Activated T-cell treated with anti-CD3 and anti-CD28 coated beads, Interleukin-2, amount 50 U/mL, for 72 hours (primary cell): ENCODE measurements at regions not wholly inside any gene's neighbourhood (a gene's known extent, or its start where the extent isn't known, plus 50 kb on each side); places are given as distances from the start of the nearest gene placed in this dataset.
"Not testable (repeated sequence)": the region's sequence is repeated elsewhere in the genome, so short reads cannot be mapped to it uniquely, and the experiment has no call there.

Experiments used
- ATAC-seq, 2 donors: fragments of 150-1000 bp; cut with Tn5 transposase; replicated peaks in 1 of 2; 2 replicates each; pipeline ENCODE4 v1.10.0; 2021; ENCODE audit warnings: moderate library complexity in 2 of 2, mild to moderate bottlenecking in 1 of 2
- DNase-seq, 2 donors: peaks; one replicate each; pipeline ENCODE4 v3.0.0; 2021 to 2022; ENCODE audit warnings: mixed read lengths in 1 of 2
- H3K27ac Mint-ChIP-seq: one replicate; pipeline ENCODE4 v1.8.0; 2022; ENCODE audit warnings: mild to moderate bottlenecking, moderate library complexity, mixed read lengths
- H3K27me3 Mint-ChIP-seq: one replicate; pipeline ENCODE4 v1.8.0; 2022; ENCODE audit warnings: low read depth, mixed read lengths
- H3K36me3 Mint-ChIP-seq, 2 donors: one replicate each; pipeline ENCODE4 v1.8.0; 2022; ENCODE audit warnings: mixed read lengths in 2 of 2, mild to moderate bottlenecking in 1 of 2; ENCODE audit not compliant: insufficient read depth in 2 of 2
- H3K4me1 Mint-ChIP-seq: one replicate; pipeline ENCODE4 v1.8.0; 2022; ENCODE audit warnings: low read depth, mixed read lengths
- H3K4me3 Mint-ChIP-seq, 2 donors: one replicate each; pipeline ENCODE4 v1.8.0; 2022; ENCODE audit warnings: mild to moderate bottlenecking in 2 of 2, mixed read lengths in 2 of 2, moderate library complexity in 2 of 2
- H3K9me3 Mint-ChIP-seq, 2 donors: one replicate each; pipeline ENCODE4 v1.8.0; 2022; ENCODE audit warnings: mixed read lengths in 2 of 2

- no peak for ATAC-seq
- H3K4me3 Mint-ChIP-seq, result no peak overlapping the region
These were observed 54.7 kb downstream of the ASCL1 start for GRCh38 chr12:103011974-103012763.

GRCh38 chr12:103012884-103013283 lies 55.4 kb downstream of the ASCL1 start:
- ATAC-seq, result no peak
- DNase-seq, result no peak
- H3K4me3 Mint-ChIP-seq, result no peak overlapping the region
- H3K27ac Mint-ChIP-seq, result no peak overlapping the region
- H3K4me1 Mint-ChIP-seq, result no peaks in the 10 kb centered on the region
- H3K27me3 Mint-ChIP-seq, result peaks cover 20% of the 10 kb centered on the region
- H3K9me3 Mint-ChIP-seq, result no peaks in the 10 kb centered on the region
- H3K36me3 Mint-ChIP-seq, result no peaks in the 10 kb centered on the region

More at GRCh38 chr12:103011974-103012763, 54.7 kb downstream of the ASCL1 start:
- Mint-ChIP-seq H3K4me1 (no peaks in the 10 kb centered on the region), H3K27ac (no peak overlapping the region), H3K27me3 (peaks cover 20% of the 10 kb centered on the region), H3K36me3 (no peaks in the 10 kb centered on the region), H3K9me3 (no peaks in the 10 kb centered on the region)
- DNase-seq, result no peak

- Mint-ChIP-seq H3K27me3 (peaks cover 20% of the 10 kb centered on the region), H3K4me3 (no peak overlapping the region), H3K36me3 (no peaks in the 10 kb centered on the region), H3K27ac (no peak overlapping the region), H3K4me1 (no peaks in the 10 kb centered on the region), H3K9me3 (no peaks in the 10 kb centered on the region)
- no peak for DNase-seq
- no peak for ATAC-seq
These were observed 56.3 kb downstream of the ASCL1 start for GRCh38 chr12:103013741-103014300.

- Mint-ChIP-seq H3K27ac (no peak overlapping the region), H3K4me1 (no peaks in the 10 kb centered on the region), H3K4me3 (no peak overlapping the region), H3K36me3 (no peaks in the 10 kb centered on the region), H3K9me3 (no peaks in the 10 kb centered on the region), H3K27me3 (peaks cover 19% of the 10 kb centered on the region)
- no peak for DNase-seq
- no peak for ATAC-seq
These were observed 58.9 kb downstream of the ASCL1 start for GRCh38 chr12:103016381-103016780.

GRCh38 chr12:103020839-103021238 lies 63.4 kb downstream of the ASCL1 start:
- no peak overlapping the region for H3K4me3 Mint-ChIP-seq
- ATAC-seq, result no peak

GRCh38 chr12:103021538-103022218 lies 64.2 kb downstream of the ASCL1 start:
- Mint-ChIP-seq H3K27me3 (peaks cover 6% of the 10 kb centered on the region), H3K36me3 (no peaks in the 10 kb centered on the region), H3K4me1 (no peaks in the 10 kb centered on the region), H3K9me3 (no peaks in the 10 kb centered on the region), H3K27ac (no peak overlapping the region), H3K4me3 (no peak overlapping the region)
- no peak for DNase-seq
- ATAC-seq, result no peak

More at GRCh38 chr12:103020839-103021238, 63.4 kb downstream of the ASCL1 start:
- Mint-ChIP-seq H3K27ac (no peak overlapping the region), H3K36me3 (no peaks in the 10 kb centered on the region), H3K27me3 (peaks cover 6% of the 10 kb centered on the region), H3K4me1 (no peaks in the 10 kb centered on the region), H3K9me3 (no peaks in the 10 kb centered on the region)
- DNase-seq, result no peak

GRCh38 chr12:103024650-103025049 lies 67.2 kb downstream of the ASCL1 start:
- no peaks in the 10 kb centered on the region for H3K4me1 Mint-ChIP-seq
- no peak for ATAC-seq

GRCh38 chr12:103026643-103027042 lies 69.2 kb downstream of the ASCL1 start:
- not testable (repeated sequence) for H3K4me3 Mint-ChIP-seq, H3K36me3 Mint-ChIP-seq, H3K9me3 Mint-ChIP-seq, DNase-seq, ATAC-seq, H3K27ac Mint-ChIP-seq, H3K4me1 Mint-ChIP-seq
- H3K27me3 Mint-ChIP-seq, result peaks cover 13% of the 10 kb centered on the region

More at GRCh38 chr12:103024650-103025049, 67.2 kb downstream of the ASCL1 start:
- Mint-ChIP-seq H3K27me3 (peaks cover 13% of the 10 kb centered on the region), H3K36me3 (no peaks in the 10 kb centered on the region), H3K9me3 (no peaks in the 10 kb centered on the region), H3K4me3 (no peak overlapping the region), H3K27ac (no peak overlapping the region)
- DNase-seq, result no peak

- no peak overlapping the region for H3K4me3 Mint-ChIP-seq
- H3K27me3 Mint-ChIP-seq, result peaks cover 7% of the 10 kb centered on the region
- H3K4me1 Mint-ChIP-seq, result no peaks in the 10 kb centered on the region
These were observed 71.6 kb downstream of the ASCL1 start for GRCh38 chr12:103028881-103029639.

GRCh38 chr12:103036581-103037214 lies 79.2 kb downstream of the ASCL1 start:
- peaks cover 0 to 1% of the 10 kb centered on the region in 2 donors for H3K36me3 Mint-ChIP-seq
- peaks cover 19% of the 10 kb centered on the region for H3K27me3 Mint-ChIP-seq
- H3K4me1 Mint-ChIP-seq, result no peaks in the 10 kb centered on the region
- no peak overlapping the region for H3K4me3 Mint-ChIP-seq
- no peak for ATAC-seq
- H3K9me3 Mint-ChIP-seq, result peaks cover 0 to 2% of the 10 kb centered on the region in 2 donors
- no peak overlapping the region for H3K27ac Mint-ChIP-seq
- no peak for DNase-seq

More at GRCh38 chr12:103028881-103029639, 71.6 kb downstream of the ASCL1 start:
- DNase-seq (no peak), ATAC-seq (no peak)
- H3K36me3 Mint-ChIP-seq, result no peaks in the 10 kb centered on the region
- H3K9me3 Mint-ChIP-seq, result peaks cover 0 to 2% of the 10 kb centered on the region in 2 donors
- H3K27ac Mint-ChIP-seq, result no peak overlapping the region

- ATAC-seq, result no peak
- peaks cover 3 to 4% of the 10 kb centered on the region in 2 donors for H3K9me3 Mint-ChIP-seq
These were observed 86.3 kb downstream of the ASCL1 start for GRCh38 chr12:103043531-103044486.

GRCh38 chr12:103046154-103046553 lies 88.7 kb downstream of the ASCL1 start:
- ATAC-seq (no peak), DNase-seq (no peak)
- Mint-ChIP-seq H3K4me1 (no peaks in the 10 kb centered on the region), H3K27ac (no peak overlapping the region), H3K27me3 (peaks cover 17% of the 10 kb centered on the region), H3K4me3 (no peak overlapping the region), H3K36me3 (no peaks in the 10 kb centered on the region), H3K9me3 (peaks cover 3 to 7% of the 10 kb centered on the region in 2 donors)

More at GRCh38 chr12:103043531-103044486, 86.3 kb downstream of the ASCL1 start:
- DNase-seq, result no peak
- Mint-ChIP-seq H3K27ac (no peak overlapping the region), H3K4me3 (no peak overlapping the region), H3K4me1 (no peaks in the 10 kb centered on the region), H3K36me3 (no peaks in the 10 kb centered on the region), H3K27me3 (peaks cover 17% of the 10 kb centered on the region)
